ENCODE measurements at regions not wholly inside any gene's neighbourhood (a gene's known extent, or its start where the extent isn't known, plus 50 kb on each side); places are given as distances from the start of the nearest gene placed in this dataset.

DNA sequence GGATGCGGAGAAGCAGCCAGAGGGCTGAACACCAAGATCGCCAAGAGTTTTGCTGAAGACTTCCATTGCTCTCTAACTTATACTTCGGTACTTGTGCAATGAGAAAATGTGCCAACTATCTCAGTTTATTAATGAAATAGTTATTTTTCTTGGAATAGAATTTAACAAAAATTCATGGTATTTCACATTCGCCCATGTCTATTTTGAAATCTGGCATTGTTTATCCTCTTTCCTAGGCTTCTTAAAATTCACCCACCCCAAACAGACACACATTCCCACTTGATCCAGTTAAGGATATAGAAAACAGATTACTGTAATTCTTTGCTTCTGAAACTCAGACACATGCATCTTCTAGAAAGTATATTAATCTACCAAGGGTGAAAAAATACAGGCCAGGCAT lies 56.3 kb upstream of the ADAMTS5 start:
- TF ChIP-seq, protein P1, sequence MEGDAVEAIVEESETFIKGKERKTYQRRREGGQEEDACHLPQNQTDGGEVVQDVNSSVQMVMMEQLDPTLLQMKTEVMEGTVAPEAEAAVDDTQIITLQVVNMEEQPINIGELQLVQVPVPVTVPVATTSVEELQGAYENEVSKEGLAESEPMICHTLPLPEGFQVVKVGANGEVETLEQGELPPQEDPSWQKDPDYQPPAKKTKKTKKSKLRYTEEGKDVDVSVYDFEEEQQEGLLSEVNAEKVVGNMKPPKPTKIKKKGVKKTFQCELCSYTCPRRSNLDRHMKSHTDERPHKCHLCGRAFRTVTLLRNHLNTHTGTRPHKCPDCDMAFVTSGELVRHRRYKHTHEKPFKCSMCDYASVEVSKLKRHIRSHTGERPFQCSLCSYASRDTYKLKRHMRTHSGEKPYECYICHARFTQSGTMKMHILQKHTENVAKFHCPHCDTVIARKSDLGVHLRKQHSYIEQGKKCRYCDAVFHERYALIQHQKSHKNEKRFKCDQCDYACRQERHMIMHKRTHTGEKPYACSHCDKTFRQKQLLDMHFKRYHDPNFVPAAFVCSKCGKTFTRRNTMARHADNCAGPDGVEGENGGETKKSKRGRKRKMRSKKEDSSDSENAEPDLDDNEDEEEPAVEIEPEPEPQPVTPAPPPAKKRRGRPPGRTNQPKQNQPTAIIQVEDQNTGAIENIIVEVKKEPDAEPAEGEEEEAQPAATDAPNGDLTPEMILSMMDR (conservative IDR thresholded peaks at IDR 0.05; ENCODE audit: low read depth) = no peak
- H3K27ac ChIP-seq = no peak overlapping the region
- no peak for DNase-seq (ENCODE audit: low spot score)
- POLR2A ChIA-PET (ENCODE audit: low non-redundant PET) = no interaction called here
- CTCF ChIA-PET = no interaction called here

GRCh38 chr21:27021801-27022200 lies 54.9 kb upstream of the ADAMTS5 start:
- TF ChIP-seq, protein P1 (conservative IDR thresholded peaks at IDR 0.05; ENCODE audit: low read depth) = no peak
- no peak for DNase-seq (ENCODE audit: low spot score)
- no peak overlapping the region for H3K27ac ChIP-seq
- POLR2A ChIA-PET (ENCODE audit: low non-redundant PET) = no interaction called here
- CTCF ChIA-PET = no interaction called here

DNA sequence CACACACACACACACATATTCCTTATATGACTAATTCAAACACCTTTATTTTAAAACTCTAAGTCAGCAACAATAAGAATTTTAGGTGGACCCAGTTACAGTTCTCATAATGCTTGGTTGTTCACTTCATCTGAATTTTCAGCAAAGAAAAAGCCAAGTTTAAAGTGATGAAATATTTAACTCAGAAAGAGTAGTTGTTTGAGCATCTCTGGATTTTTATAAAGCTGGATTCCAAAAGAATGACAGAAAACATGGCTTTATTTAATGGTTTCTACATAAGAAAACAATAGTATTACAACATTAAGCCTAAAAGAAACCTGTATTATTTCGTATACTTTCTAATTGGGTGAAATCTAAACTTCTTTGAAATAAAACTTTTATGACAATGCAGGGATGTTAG lies 54.2 kb upstream of the ADAMTS5 start:
- TF ChIP-seq, protein P1 (conservative IDR thresholded peaks at IDR 0.05; ENCODE audit: low read depth) = no peak
- H3K27ac ChIP-seq = no peak overlapping the region
- CTCF ChIA-PET = no interaction called here
- DNase-seq (ENCODE audit: low spot score) = no peak
- POLR2A ChIA-PET (ENCODE audit: low non-redundant PET) = no interaction called here

- H3K27ac ChIP-seq = no peak overlapping the region
- TF ChIP-seq, protein P1 (conservative IDR thresholded peaks at IDR 0.05; ENCODE audit: low read depth) = no peak
- CTCF ChIA-PET = no interaction called here
- DNase-seq (ENCODE audit: low spot score) = no peak
- POLR2A ChIA-PET (ENCODE audit: low non-redundant PET) = no interaction called here
Measured at GRCh38 chr21:27017246-27017645, 50.4 kb upstream of the ADAMTS5 start.

All from RWPE1 (cell line).